ENCODE measurements at regions not wholly inside any gene's neighbourhood (a gene's known extent, or its start where the extent isn't known, plus 50 kb on each side); places are given as distances from the start of the nearest gene placed in this dataset.

- Histone ChIP-seq H3K4me3 (ENCODE audit: low read length) (no peak overlapping the region), H3K9me3 (ENCODE audit: control insufficient read depth, insufficient read depth, low read length) (no peaks in the 10 kb centered on the region), H3K27ac (ENCODE audit: low read length) (no peak overlapping the region), H3K4me1 (ENCODE audit: control insufficient read depth, insufficient read depth, low read length) (no peaks in the 10 kb centered on the region), H3K27me3 (ENCODE audit: control insufficient read depth, insufficient read depth, low read length) (no peaks in the 10 kb centered on the region), H3K36me3 (ENCODE audit: control insufficient read depth, insufficient read depth, low read length) (no peaks in the 10 kb centered on the region)
- no peak for DNase-seq
- no peak for TF ChIP-seq CTCF (IDR thresholded peaks at IDR 0.05)
- no peak for ATAC-seq
- Mint-ChIP-seq H3K27ac (no peak overlapping the region), H3K27me3 (ENCODE audit: low read depth in 2 of 2) (no peaks in the 10 kb centered on the region), H3K9me3 (peaks cover 8 to 14% of the 10 kb centered on the region in 2 donors), H3K4me3 (no peak overlapping the region), H3K36me3 (no peaks in the 10 kb centered on the region), H3K4me1 (no peaks in the 10 kb centered on the region)
- intact Hi-C loops (cut with micrococcal nuclease): no loop called here
- 81% methylated on average over 1 of the region's 1 CpG for WGBS (ENCODE audit: insufficient coverage)
These were observed 701.1 kb upstream of the KLHL29 start for GRCh38 chr2:22683914-22684313.

GRCh38 chr2:22690096-22690495 is 694.9 kb upstream of the KLHL29 start:
- no peak for ATAC-seq

GRCh38 chr2:22691666-22692065 is 693.3 kb upstream of the KLHL29 start:
- Histone ChIP-seq H3K27me3 (ENCODE audit: control insufficient read depth, insufficient read depth, low read length) (no peaks in the 10 kb centered on the region), H3K4me3 (ENCODE audit: low read length) (no peak overlapping the region), H3K9me3 (ENCODE audit: control insufficient read depth, insufficient read depth, low read length) (no peaks in the 10 kb centered on the region), H3K36me3 (ENCODE audit: control insufficient read depth, insufficient read depth, low read length) (no peaks in the 10 kb centered on the region), H3K27ac (ENCODE audit: low read length) (no peak overlapping the region), H3K4me1 (ENCODE audit: control insufficient read depth, insufficient read depth, low read length) (no peaks in the 10 kb centered on the region)
- intact Hi-C loops (cut with micrococcal nuclease): no loop called here
- Mint-ChIP-seq H3K27me3 (ENCODE audit: low read depth in 2 of 2) (no peaks in the 10 kb centered on the region), H3K27ac (no peak overlapping the region), H3K9me3 (peaks cover 14 to 18% of the 10 kb centered on the region in 2 donors), H3K4me1 (no peaks in the 10 kb centered on the region), H3K36me3 (no peaks in the 10 kb centered on the region), H3K4me3 (no peak overlapping the region)
- TF ChIP-seq CTCF (IDR thresholded peaks at IDR 0.05): no peak
- ATAC-seq (no peak), DNase-seq (no peak)
- 86% methylated on average over 5 of the region's 5 CpGs for WGBS (ENCODE audit: insufficient coverage)

More at GRCh38 chr2:22690096-22690495, 694.9 kb upstream of the KLHL29 start:
- TF ChIP-seq CTCF (IDR thresholded peaks at IDR 0.05): no peak
- Histone ChIP-seq H3K36me3 (ENCODE audit: control insufficient read depth, insufficient read depth, low read length) (no peaks in the 10 kb centered on the region), H3K4me3 (ENCODE audit: low read length) (no peak overlapping the region), H3K27ac (ENCODE audit: low read length) (no peak overlapping the region), H3K27me3 (ENCODE audit: control insufficient read depth, insufficient read depth, low read length) (no peaks in the 10 kb centered on the region), H3K4me1 (ENCODE audit: control insufficient read depth, insufficient read depth, low read length) (no peaks in the 10 kb centered on the region), H3K9me3 (ENCODE audit: control insufficient read depth, insufficient read depth, low read length) (no peaks in the 10 kb centered on the region)
- H3K4me1 Mint-ChIP-seq: no peaks in the 10 kb centered on the region
- no peaks in the 10 kb centered on the region for H3K36me3 Mint-ChIP-seq
- H3K27ac Mint-ChIP-seq: no peak overlapping the region
- H3K27me3 Mint-ChIP-seq (ENCODE audit: low read depth in 2 of 2): no peaks in the 10 kb centered on the region
- H3K9me3 Mint-ChIP-seq: peaks cover 16 to 17% of the 10 kb centered on the region in 2 donors
- no CpG with 5 or more reads among the region's 1 CpG for WGBS (ENCODE audit: insufficient coverage)
- intact Hi-C loops (cut with micrococcal nuclease): no loop called here
- no peak for DNase-seq
- no peak overlapping the region for H3K4me3 Mint-ChIP-seq

- no peak for DNase-seq
- Histone ChIP-seq H3K4me1 (ENCODE audit: control insufficient read depth, insufficient read depth, low read length) (no peaks in the 10 kb centered on the region), H3K4me3 (ENCODE audit: low read length) (no peak overlapping the region), H3K27ac (ENCODE audit: low read length) (no peak overlapping the region), H3K27me3 (ENCODE audit: control insufficient read depth, insufficient read depth, low read length) (no peaks in the 10 kb centered on the region), H3K9me3 (ENCODE audit: control insufficient read depth, insufficient read depth, low read length) (no peaks in the 10 kb centered on the region), H3K36me3 (ENCODE audit: control insufficient read depth, insufficient read depth, low read length) (no peaks in the 10 kb centered on the region)
- H3K27ac Mint-ChIP-seq: no peak overlapping the region
- TF ChIP-seq CTCF (IDR thresholded peaks at IDR 0.05): no peak
- H3K27me3 Mint-ChIP-seq (ENCODE audit: low read depth in 2 of 2): no peaks in the 10 kb centered on the region
- intact Hi-C loops (cut with micrococcal nuclease): no loop called here
- ATAC-seq: no peak
- no peak overlapping the region for H3K4me3 Mint-ChIP-seq
- peaks cover 14 to 17% of the 10 kb centered on the region in 2 donors for H3K9me3 Mint-ChIP-seq
- 66% methylated on average over 2 of the region's 2 CpGs for WGBS (ENCODE audit: insufficient coverage)
- no peaks in the 10 kb centered on the region for H3K4me1 Mint-ChIP-seq
- no peaks in the 10 kb centered on the region for H3K36me3 Mint-ChIP-seq
These were observed 692.2 kb upstream of the KLHL29 start for GRCh38 chr2:22692746-22693145.
